Left ventricle myocardium superior (tissue), 1 donor: ENCODE measurements at regions not wholly inside any gene's neighbourhood (a gene's known extent, or its start where the extent isn't known, plus 50 kb on each side); places are given as distances from the start of the nearest gene placed in this dataset.
"Not testable (repeated sequence)": the region's sequence is repeated elsewhere in the genome, so short reads cannot be mapped to it uniquely, and the experiment has no call there.

Experiments used
- ATAC-seq: fragments of 200-7000 bp; cut with Tn5 transposase; one replicate; pipeline ENCODE4 v1.9.1; 2020; ENCODE audit warnings: mild to moderate bottlenecking, moderate library complexity
- DNase-seq: peaks from one replicate; pipeline ENCODE4 v3.0.0-alpha.2; 2020
- intact Hi-C: fragments of 100-400 bp; cut with micrococcal nuclease; formaldehyde crosslinking; loops from one replicate; pipeline ENCODE4 v1.11.0; 2022
- donor health status: DM: no; HTN: yes; CAD: no; lungs with severe emphysema.

DNA sequence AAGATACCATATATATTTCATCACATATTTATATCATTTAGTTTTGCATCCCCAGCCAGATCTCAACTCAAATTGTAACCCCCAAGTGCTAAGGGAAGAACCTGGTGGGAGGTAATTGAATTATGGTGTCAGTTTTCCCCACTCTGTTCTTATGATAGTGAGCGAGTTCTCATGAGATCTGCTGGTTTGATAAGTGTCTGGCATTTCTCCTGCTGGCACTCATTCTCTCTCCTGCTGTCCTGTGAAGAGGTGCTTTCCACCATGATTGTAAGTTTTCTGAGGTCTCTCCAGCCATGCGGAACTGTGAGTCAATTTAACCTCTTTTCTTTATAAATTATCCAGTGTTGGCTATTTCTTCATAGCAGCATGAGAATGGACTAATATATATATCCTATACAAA is 462.5 kb upstream of the SLITRK5 start:
- ATAC-seq: no peak
- DNase-seq: no peak
- intact Hi-C loops: no loop called here

DNA sequence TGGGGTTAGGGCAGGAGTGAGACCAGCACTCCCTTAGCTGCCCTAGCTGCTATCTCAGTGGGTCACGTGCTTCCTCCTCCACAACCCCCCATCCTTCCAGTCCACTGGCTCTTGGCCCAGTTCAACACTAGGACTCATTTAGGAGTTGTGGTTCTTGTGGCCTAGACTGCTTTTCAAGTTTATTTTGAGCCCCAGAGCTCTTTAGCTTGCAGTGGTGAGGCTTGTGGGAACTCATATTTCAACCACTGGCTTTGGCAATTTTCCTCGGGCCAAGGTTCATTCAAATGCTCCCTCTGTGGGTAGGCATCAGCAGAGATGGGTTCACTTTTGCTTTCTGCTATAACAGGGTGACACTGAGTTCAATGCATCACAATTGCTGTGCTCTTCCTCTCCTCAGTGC is 436.2 kb upstream of the SLITRK5 start:
- DNase-seq (no peak), ATAC-seq (no peak)
- intact Hi-C loops: no loop called here

DNA sequence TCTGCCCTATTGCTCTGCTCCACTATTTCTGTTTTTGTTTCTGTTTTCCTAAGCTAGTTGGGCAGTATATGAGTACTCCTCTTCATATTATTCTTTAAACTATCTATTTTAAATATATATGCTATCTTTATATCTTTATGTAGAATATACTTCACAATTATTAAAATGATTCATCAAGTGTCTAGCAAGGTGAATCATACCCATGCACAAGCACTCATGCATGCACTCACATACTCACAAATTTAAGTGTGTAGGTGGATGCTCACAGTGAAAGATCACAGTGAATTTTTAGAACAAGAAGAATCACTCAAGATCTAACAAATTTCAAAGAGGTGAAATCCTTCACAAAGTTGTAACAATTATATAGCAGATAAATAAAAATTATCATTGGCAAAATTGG is 435.6 kb upstream of the SLITRK5 start:
- ATAC-seq: no peak
- intact Hi-C loops: no loop called here

DNA sequence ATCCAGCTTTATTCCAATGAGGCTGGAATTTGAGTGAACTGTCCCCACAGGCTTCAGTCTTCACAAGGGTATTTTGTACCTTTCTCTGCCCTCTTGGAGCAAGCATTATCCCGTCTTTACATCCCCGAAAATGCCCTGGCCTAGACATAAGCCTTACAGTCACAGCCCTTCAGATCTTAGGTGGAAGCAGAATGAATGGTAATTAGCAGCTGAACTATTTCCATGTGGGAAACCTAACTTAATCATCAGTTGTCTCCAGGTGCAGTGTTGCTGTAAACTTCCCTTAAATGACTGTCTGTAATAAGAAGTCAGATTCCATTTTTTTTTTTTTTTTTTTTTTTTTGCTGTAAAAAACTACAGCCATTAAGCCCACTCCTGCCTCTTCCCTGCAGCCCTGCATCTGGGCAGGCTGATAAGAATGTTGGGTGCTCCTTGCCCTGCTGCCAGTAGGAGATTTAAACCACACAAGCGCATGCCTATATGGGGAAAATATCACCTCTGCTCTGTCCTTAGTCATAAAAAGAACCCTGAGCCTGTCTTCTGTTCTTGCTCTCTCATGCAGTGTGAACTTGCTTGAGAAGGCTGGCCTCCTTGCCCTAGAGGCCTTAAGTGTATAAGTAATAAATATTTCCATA is 426.8 kb upstream of the SLITRK5 start:
- no peak for ATAC-seq
- intact Hi-C loops: no loop called here
- DNase-seq: no peak

More for the DNA sequence above, 435.6 kb upstream of the SLITRK5 start:
- DNase-seq: no peak

DNA sequence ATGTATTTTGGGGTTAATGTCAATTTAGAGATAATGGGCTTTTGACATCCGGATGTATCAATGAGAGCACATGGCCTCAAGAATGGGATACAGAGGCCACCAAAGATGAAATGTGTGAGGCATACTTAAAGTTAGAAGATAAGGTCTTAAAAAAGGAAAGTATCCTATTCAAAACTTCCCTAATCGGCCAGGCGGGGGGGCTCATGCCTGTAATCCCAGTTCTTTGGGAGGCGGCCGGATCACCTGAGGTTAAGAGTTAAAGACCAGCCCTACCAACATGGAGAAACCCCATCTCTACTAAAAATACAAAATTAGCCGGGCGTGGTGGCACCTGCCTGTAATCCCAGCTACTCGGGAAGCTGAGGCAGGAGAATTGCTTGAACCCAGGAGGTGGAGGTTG is 421.3 kb upstream of the SLITRK5 start:
- ATAC-seq, intact Hi-C loops, DNase-seq: not testable (repeated sequence)

DNA sequence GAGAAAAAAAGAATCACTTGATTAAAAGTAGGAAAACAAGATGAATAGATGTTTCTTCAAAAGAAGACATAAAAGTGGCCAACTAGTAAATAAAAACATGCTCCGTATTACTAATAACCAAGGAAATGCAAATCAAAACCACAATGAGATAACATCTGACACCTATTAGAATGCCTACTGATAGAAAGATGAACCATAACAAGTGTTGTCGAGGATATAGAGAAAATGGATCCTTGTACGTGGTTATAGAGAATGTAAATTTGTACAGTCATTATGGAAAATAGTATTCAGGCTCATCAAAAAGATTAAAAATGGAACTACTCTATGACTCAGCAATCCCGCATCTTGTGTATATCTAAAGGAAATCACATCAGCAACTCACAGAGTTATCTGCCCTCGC is 415.8 kb upstream of the SLITRK5 start:
- no peak for DNase-seq
- intact Hi-C loops: no loop called here
- no peak for ATAC-seq

DNA sequence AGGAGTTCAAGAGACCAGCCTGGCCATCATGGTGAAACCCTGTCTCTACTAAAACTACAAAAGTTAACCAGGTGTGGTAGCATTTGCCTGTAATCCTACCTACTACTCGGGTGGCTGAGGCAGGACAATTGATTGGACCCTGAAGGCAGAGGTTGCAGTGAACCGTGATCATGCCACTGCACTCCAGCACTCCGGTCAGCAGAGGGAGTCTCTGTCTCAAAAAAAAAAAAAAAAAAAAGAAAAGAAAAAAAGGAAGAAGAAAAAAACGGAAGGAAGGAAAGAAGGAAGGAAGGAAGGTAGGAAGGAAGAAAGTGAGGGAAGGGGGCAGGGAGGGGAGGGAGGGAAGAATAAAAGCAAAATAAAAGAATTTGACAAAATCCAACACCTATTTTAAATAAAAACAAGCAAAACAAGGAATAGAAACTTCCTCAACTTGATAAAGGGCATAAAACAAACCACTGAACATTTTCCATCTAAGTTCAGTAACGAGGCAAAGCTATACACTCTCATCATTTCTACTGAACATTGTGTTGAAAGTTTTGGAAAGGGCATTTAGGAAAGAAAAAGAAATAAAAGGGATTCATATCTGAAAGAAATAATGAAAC is 411.6 kb upstream of the SLITRK5 start:
- DNase-seq: no peak
- intact Hi-C loops: no loop called here
- ATAC-seq: no peak

DNA sequence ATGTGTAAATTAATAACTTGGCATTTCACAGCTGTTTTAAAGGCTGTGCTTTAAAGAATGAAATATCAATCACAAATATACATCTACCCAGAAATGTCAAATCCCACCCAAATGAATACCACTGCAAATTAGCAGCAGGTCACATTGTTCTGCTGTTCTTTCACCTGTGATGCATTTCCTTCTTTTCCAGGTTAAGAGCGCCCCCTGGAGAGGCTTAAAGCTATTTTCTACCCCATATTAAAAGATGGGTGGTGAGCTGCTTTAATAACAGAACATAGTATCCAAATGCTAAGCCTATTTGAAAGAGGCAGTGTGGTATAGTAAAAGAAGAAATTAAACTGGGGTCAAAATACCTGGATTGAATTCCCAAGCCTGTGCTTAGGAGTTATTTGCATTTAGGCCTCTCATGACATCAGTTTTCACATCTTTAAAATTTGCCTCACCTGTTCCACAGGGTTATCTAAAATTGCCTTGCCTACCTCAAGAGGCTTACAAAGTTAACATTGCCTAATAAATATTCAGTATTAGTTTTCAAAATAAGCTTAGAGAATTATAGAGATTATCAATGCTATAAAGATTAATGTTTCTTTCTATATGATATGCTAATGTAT is 396.9 kb upstream of the SLITRK5 start:
- ATAC-seq: no peak
- intact Hi-C loops: no loop called here
- DNase-seq: no peak

DNA sequence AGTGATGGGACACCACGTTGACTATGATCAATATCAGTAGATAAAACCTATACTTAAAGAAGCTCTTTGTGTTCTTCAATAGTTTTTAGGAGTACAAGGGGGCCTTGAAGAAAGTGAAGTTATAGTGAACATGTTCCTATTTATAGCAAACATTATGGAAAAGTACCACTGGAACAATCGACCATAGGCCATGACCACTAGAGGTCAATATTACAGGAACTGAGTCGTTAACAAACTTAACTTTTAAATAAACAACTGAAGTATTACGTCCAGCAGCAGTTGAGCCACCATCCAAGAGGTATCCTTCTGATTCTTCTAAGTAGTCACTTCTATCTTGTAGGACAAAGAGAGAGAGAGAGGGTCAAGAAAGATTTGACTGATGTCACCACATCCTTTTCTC is 391.0 kb upstream of the SLITRK5 start:
- DNase-seq (no peak), ATAC-seq (no peak)
- intact Hi-C loops: no loop called here

DNA sequence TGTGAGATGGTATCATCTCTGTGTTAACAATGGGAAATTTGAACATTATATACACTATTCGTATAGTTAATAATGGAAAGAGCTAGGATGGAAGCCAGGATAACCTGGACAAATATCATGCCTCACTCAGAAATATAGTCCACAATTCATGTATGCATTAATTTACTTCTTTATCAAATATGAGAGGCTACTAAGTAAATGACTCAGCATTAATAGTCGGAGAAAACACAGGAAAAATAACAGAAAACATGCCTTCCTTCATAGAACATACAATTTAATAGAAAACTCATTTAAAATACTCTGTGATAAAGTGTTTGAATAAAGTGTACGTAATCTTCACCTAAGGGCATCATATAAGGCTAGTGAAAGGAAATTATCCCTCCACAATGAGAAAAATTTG is 383.4 kb upstream of the SLITRK5 start:
- DNase-seq (no peak), ATAC-seq (no peak)
- intact Hi-C loops: no loop called here

DNA sequence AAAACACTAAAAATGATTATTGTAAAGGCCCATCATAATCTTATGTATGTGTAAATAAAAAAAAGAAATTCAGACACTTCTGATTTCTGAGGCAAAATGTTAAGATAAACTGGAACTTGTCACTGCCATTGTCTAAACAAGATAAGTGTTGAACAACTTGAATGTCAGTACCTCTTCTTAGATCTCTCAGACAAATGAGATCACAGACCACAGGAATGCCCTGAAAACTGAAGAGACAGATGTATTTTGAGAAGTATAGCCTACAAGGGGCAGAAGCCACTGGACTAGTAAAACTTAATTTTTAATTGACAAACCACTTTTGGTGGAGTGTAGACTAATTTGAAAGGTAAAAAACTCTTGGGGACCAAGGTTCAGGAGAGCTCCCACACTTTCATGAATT is 375.5 kb upstream of the SLITRK5 start:
- DNase-seq (no peak), ATAC-seq (no peak)
- intact Hi-C loops: no loop called here

DNA sequence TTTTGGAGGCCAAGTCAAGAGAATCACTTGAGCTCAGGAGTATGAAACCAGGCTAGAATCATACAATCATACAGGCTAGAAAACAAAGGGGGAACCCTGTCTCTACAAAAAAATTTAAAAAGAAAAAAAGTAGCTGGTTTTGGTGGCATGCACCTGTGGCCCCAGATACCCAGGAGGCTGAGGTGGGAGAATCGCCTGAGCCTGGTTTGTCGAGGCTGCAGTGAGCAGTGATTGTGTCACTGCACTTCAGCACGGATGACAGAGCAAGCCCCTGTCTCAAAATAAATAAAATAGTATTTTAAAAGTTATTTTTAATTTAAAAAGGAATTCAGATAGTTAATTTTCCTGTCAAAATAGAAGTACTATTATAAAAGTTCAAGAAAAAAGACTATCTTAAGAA is 369.1 kb upstream of the SLITRK5 start:
- no peak for DNase-seq
- ATAC-seq: no peak
- intact Hi-C loops: no loop called here

DNA sequence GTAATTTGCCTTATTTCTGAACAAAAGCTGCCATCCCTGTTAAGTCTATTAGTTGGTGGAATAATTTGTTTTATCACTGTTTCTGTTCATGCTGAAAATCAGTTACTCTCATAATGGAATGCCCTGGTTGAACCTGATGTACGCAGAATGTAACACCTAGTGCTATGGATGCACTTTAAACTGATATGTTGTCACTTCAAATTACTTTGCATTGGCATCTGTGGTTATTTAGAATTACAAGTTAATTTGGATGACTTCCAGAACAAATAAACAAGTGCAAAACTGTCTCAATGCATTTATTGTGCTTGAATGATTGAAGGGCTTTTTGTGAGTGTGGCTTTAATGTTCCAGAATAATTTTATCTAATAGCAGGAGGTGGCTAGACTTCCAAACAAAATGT is 368.2 kb upstream of the SLITRK5 start:
- DNase-seq (no peak), ATAC-seq (no peak)
- intact Hi-C loops: no loop called here

DNA sequence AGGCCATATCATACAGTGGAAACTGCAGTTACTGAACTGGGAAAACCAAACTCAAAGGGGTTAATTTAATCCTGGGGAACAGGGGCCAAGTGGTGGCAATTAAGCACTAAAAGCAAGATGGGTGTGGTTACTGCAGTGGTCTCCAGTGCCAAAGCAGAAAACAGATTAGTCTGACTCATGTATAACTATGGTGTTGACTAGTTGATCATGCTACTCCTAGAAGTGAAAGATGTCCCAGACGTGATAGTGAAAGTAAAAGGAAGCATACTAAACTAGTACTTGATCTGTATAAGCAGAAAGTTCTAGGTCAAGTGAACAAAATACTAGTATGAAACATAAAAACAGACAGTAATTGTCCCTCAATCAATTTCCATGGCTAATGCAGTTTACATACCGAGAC is 360.0 kb upstream of the SLITRK5 start:
- DNase-seq (no peak), ATAC-seq (no peak)
- intact Hi-C loops: no loop called here

DNA sequence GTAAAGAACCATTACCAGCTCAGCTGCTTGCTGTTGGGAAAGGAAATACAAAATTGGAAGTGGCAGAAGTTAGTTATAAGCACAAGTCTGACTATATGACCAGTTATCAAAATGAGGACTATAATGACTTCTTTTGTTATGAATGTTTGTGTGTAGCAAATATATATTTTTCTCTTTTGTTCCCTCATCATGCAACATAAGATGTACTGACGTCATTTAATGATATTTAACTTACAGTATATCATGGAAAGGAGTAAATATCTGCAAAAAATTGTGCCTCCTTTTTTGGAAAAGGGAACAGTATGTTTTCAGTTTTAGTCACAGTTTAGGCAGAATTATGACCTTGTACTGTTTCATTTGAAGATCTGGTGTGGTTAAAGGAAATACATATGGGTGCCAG is 356.3 kb upstream of the SLITRK5 start:
- no peak for DNase-seq
- intact Hi-C loops: no loop called here

DNA sequence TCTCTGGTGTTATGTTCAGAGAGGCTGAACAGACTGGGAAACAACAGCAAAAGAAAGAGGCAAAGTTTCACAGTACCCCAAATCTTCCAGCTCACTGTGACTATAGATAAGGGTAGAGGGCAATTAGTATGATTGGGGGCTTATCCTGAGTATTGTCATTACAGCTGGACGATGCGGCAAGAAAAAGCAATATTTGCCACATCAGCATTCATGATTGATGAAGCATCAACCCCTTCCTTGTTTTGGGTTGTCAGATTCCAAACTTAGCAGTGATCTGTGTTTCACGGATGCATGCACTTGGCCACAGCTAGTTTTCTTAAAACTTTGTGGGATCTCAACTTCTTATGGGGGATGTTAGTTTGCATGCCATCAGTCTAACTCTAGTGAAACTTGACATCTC is 348.8 kb upstream of the SLITRK5 start:
- no peak for DNase-seq
- ATAC-seq: no peak
- intact Hi-C loops: no loop called here

More for the DNA sequence above, 356.3 kb upstream of the SLITRK5 start:
- ATAC-seq: no peak

DNA sequence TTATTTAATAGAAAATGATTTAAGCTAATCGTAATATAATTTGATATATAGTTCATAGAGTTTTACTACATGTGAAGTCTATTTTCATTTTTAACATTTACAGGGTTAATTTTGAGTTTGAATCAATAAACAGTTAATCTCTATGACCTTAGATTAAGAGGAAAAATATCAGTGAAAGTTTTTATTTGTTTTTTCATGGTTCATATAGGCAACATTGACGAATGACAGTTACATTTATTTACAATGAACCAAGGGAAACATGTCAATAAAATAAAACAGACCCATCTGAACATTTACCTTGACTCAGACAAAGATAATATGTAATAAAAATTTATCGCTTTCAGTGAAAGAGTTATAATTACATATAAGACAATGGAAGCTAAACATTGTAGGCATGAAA is 346.6 kb upstream of the SLITRK5 start:
- no peak for DNase-seq
- intact Hi-C loops: no loop called here
- ATAC-seq: no peak

DNA sequence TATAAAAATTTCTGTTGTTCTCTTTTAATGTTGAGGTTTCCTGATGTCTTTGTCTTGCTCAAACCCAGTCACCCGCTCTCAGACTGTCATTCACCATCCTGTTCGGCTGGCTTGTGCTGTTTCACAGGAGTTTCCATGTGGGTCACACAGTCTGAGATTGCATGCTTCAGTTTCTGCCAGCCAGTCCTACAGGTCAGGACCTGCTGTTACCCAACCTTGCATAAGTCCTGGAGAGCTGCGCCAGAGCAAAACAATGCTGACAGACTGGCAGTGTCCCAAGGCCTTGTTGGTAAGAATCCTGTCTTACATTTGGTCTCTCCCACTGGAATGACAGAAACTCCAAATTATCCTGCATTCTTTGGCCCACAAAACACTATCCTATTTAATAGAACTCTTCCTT is 340.0 kb upstream of the SLITRK5 start:
- intact Hi-C loops: no loop called here
- ATAC-seq: peak; percentile 81
- DNase-seq: no peak

DNA sequence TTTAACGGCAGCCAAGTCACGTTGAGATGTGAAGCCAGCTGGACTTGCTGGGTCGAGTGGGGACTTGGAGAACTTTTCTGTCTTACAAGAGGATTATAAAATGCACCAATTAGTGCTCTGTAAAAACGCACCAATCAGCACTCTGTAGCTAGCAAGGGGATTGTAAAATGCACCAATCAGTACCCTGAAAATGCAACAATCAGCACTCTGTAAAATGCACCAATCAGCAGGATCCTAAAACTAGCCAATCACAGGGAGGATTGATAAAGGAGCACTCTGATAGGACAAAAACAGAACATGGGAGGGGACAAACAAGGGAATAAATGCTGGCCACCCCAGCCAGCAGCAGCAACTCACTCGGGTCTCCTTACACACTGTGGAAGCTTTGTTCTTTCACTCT is 337.6 kb upstream of the SLITRK5 start:
- no peak for ATAC-seq
- intact Hi-C loops: no loop called here
- no peak for DNase-seq

DNA sequence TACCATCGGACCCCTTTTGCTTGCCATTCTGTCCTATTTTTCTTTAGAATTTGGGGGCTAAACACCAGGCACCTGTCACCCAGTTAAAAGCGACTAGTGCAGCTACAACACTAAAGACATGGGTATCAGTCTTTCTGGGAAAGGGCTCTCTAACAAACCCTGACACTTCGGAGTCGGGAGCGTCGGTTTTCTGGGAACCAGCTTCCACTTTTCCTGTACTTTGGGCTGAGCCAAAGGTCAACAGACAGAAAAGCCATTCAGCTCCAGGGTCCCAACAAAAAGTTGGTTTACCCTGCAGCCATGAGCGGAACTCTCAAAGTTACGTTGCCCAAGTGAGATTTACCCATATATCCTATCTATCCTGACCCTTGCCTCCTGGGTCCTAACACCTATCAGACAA is 337.0 kb upstream of the SLITRK5 start:
- no peak for ATAC-seq
- intact Hi-C loops: no loop called here
- no peak for DNase-seq

DNA sequence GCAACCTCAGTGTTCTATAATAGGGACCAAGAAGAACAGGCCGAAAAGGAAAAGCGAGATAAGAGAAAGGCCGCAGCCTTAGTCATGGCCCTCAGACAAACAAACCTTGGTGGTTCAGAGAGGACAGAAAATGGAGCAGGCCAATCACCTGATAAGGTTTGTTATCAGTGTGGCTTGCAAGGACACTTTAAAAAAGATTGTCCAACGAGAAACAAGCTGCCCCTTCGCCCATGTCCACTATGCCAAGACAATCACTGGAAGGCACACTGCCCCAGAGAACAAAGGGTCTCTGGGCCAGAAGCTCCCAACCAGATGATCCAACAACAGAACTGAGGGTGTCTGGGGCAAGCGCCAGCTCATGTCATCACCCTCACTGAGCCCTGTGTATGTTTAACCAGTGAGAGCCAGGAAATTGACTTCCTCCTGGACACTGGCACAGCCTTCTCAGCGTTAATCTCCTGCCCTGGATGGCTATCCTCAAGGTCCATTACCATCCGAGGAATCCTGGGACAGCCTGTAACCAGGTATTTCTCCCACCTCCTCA is 334.8 kb upstream of the SLITRK5 start:
- DNase-seq: peak; percentile 38
- intact Hi-C loops: not testable (repeated sequence)

More for the DNA sequence above, 334.8 kb upstream of the SLITRK5 start:
- ATAC-seq: not testable (repeated sequence)
